Brain pericyte (primary cell): ENCODE measurements at regions not wholly inside any gene's neighbourhood (a gene's known extent, or its start where the extent isn't known, plus 50 kb on each side); places are given as distances from the start of the nearest gene placed in this dataset.
A peak's percentile ranks its signal among the peaks of the same experiment; 100 is the strongest.

ENCODE experiments used
- DNase-seq: peaks from one replicate; pipeline ENCODE4 v3.0.0-alpha.2; 2012; ENCODE audit warnings: low read depth, low spot score

GRCh38 chr19:31223740-31224534 lies 125.3 kb downstream of the TSHZ3 start:
- peak; percentile 12 for DNase-seq

DNA sequence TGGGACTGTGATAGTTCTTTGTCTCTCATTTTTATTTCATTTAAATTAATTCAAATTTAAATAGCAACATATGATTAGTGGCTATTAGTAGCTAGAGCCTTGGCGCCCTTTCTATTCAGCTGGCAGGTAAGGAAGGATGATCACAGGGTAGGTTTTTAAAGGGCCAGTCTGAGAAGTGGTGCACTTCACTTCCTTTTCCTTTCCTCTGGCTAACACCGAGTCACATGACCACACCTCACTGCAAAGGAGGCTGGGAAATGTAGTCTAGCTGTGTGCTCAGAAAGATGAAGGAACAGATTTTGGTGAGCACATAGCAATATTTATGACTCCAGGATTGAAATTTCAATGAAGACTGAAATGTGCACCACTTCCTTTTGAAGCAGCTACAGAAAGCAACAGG lies 128.7 kb downstream of the TSHZ3 start:
- no peak for DNase-seq

GRCh38 chr19:31214997-31215396 lies 134.2 kb downstream of the TSHZ3 start:
- DNase-seq, result no peak

DNA sequence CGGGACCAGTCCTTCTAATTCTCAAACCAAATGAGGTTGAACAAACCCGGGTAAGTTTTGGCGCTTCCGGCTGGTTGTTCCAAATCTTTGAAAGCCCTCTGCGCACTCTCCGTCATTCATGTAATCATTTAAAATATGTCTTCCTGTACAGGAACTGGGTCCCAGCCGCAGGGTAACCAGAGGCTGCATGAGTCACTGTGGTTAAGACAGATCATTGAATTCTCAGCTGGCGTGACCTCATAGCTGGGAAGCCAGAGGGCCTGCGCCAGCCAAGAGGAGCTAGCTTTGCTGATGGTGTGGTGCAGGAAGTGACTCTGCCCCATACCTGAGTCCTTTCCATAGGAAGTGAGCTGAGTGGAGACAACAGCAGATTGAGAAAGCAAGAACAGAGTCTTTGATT lies 135.2 kb downstream of the TSHZ3 start:
- peak; percentile 85 for DNase-seq

GRCh38 chr19:31211088-31211487 lies 138.1 kb downstream of the TSHZ3 start:
- no peak for DNase-seq

DNA sequence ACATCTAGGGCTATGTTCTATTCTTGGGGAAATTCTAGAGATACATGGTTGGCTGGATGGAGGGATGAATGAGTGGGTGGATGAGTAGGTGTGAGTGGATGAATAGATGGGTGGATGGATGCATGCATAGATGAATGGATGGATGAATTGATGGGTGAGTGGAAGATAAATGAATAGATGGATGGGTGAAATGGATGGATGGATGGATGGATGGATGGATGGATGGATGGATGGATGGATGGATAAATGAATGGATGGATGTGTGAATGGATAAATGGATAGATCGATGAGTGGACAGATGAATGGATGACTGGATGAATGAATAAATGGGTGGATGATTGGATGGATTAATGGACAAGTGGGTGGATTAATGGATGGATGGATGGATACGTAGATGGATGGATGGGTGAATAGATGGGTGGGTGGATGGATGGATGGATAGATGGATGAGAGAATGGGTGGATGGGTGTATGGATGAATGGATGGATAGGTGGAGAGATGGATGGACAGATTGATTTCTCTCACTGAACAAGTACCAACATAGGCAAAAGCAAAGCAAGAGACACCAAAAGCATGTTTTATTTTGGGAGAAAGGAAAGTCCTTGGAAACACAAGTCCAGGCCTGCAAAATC lies 143.2 kb downstream of the TSHZ3 start:
- DNase-seq, result no peak

GRCh38 chr19:31204115-31204514 lies 145.1 kb downstream of the TSHZ3 start:
- no peak for DNase-seq

- DNase-seq, result no peak
Observed at GRCh38 chr19:31185261-31185660, 164.0 kb downstream of the TSHZ3 start.

DNA sequence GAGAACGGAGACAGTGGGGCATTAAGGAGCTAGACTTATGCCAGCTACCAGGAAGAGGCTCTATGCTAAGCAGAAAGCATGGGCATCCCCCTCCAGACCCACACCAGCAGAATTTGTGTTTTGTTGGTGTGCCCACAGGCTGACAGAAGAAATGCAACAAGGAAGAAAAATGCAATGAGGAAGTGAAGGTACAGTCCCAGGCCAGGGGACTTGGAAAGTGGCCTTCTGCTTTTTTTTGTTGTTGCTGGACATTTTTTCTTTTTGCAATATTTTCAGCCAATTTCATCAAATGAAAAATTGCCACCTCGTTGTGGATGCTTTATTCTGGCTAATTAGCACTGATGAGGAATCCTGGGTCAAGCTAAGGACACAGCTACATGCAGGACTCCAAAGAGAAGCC lies 167.7 kb downstream of the TSHZ3 start:
- no peak for DNase-seq

- DNase-seq, result no peak
Observed at GRCh38 chr19:31180907-31181306, 168.3 kb downstream of the TSHZ3 start.

GRCh38 chr19:31179471-31179852 lies 169.8 kb downstream of the TSHZ3 start:
- no peak for DNase-seq

- no peak for DNase-seq
Observed at GRCh38 chr19:31178833-31179470, 170.3 kb downstream of the TSHZ3 start.

DNA sequence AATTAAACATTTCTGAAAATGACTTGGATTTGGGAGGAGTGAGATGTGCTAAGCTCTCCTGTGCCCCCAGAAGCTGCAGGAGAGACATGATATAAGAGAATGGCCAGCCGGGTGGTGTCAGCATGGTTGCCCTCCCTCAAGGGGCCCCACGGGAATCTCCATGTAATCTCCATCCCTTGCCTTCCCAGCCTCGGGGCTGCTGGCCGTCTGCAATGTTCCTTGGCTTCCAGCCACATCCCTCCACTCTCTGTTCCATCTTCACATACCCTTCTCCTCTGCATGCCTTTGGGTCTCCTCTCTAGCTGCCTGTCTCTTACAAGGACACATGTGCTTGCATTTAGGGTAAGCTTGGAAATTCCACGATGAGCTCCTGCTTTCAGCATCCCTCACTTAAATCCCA lies 172.0 kb downstream of the TSHZ3 start:
- no peak for DNase-seq

GRCh38 chr19:31175564-31176348 lies 173.5 kb downstream of the TSHZ3 start:
- DNase-seq, result no peak

- no peak for DNase-seq
Observed at GRCh38 chr19:31174948-31175347, 174.3 kb downstream of the TSHZ3 start.

DNA sequence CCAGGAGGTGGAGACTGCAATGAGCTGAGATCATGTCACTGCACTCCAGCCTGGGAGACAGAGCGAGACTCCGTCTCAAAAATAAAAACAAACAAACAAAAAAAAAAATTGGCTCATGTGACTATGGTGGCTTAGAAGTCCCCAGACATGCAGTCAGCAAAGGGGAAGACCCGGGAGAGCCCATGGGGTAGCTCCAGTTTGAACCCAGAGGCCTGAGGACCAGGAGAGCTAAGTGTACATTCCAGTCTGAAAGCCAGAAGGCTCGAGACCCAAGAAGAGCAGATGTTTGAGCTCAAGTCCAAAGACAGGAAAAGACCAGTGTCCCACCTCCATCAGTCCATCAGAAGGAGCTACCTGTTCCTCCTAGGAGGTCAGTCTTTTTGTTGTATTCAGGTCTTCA lies 175.2 kb downstream of the TSHZ3 start:
- no peak for DNase-seq

DNA sequence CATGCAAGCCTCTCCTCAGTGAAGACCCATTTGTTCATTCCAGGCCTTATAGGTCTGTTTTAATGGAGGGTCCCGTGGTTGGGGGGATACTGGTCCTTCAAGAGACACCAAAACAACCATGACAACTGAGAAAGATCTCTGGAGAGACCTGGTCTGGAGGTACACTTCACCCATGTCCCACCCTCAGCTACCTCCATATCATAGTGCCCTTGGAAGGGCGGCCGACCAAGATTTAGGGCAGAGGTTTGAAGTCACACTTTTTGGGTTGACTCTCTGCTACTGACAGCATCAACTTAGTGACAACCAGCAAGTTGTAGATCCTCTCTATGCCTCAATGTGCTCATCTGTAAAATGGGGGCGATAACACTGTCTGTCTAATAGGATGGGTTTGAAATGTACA lies 177.3 kb downstream of the TSHZ3 start:
- no peak for DNase-seq

DNA sequence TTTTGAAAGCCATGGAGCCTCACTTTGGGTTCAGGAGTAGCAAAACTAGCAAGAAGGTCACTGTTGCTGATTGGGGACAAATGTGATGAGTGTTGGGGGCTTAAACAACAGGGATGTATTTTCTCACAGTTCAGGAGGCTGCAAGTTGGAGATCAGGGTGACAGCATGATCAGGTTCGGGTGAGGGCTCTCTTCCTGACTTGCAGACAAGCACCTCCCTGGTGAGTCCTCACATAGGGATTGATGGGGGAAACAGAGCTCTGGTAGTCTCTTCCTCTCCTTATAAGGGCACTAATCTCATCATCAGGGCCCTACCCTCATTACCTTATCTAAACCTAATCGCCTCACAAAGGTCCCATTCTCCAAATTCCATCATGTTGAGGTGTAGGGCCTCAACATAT lies 179.2 kb downstream of the TSHZ3 start:
- no peak for DNase-seq

DNA sequence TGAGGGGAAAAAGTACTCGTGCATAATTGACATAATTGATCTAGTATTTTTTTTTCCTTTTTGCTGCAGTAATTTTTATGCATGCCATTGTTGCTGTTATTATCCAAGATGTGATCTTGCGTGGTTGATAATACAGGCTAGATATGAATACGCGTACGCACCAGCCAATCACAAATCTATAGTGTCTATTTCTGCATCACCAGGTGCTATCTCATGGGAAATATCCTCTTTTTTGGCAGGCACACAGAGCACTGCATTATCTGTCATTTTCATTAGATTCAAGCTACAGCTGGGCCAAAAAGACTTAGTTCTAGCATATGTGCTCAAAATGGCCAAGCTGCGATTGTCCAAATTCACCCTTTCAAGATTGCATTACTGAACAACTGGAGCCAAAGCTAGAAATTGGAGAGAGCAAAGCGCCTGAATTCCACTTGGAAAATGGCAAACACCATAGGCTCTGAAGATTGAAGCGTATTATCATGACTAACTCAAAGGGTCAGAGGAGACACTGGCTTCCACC lies 181.1 kb downstream of the TSHZ3 start:
- DNase-seq, result no peak

DNA sequence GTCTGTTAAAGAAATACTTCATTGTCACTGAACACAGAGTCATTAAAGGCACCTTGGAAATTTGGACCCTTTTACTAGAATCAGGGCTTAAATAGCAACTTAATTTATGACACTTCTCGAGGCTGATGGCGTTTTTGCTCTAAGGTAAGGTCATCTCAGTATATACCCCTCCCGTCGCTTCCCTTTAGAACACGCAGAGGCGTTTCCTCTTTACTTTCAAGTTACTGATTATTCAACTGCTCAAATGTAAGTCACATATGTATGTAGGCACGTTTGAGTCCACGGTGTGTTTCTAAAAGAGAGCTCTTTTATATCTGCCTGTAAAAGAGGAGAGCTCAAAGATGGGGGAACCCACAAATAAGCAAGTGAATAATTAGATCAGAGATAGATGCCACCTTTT lies 181.5 kb downstream of the TSHZ3 start:
- DNase-seq, result no peak

GRCh38 chr19:31166206-31166605 lies 183.0 kb downstream of the TSHZ3 start:
- no peak for DNase-seq

DNA sequence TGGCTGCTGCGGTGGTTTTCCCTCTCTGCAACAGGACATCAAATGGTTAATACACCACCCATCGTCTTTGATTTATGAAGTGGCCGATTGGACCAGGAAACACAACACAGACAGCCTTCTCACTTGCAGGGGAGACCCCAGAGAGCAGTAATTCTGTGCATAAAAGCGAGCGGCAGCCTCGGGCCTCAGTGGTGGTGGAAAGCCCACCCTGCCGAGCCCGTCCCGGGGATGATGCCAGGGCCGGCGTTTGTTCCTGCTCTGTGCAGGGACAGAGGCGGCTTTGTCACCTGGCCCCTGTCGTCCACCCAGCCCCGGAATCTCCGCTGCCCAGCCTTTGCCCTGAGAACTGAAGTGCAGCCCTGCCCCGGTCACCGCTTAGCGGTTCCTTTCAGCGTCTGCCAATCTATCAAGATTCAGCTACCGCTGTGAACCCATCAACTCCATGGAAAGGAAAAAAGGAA lies 184.4 kb downstream of the TSHZ3 start:
- DNase-seq, result no peak
